Left lung (tissue), 4 donors: ENCODE measurements at regions not wholly inside any gene's neighbourhood (a gene's known extent, or its start where the extent isn't known, plus 50 kb on each side); places are given as distances from the start of the nearest gene placed in this dataset.

Experiments
- ATAC-seq: fragments of 200-7000 bp; cut with Tn5 transposase; one replicate; pipeline ENCODE4 v1.9.1; 2020; ENCODE audit warnings: moderate library complexity
- DNase-seq, 4 donors: peaks; one replicate each; pipeline ENCODE4 v3.0.0-alpha.2; 2013 to 2020
- H3K27ac ChIP-seq, 2 donors: fragments of 200-600 bp; sonication (generic) in 1 of 2; one replicate each; pipeline versions ENCODE4 v1.5.0 to v1.8.0; 2020 to 2021
- H3K27me3 ChIP-seq, 2 donors: fragments of 200-600 bp; sonication (generic) in 1 of 2; one replicate each; pipeline versions ENCODE4 v1.5.0 to v1.8.0; 2020 to 2021
- H3K36me3 ChIP-seq, 2 donors: fragments of 200-600 bp; sonication (generic) in 1 of 2; one replicate each; pipeline versions ENCODE4 v1.5.0 to v1.8.0; 2020 to 2021
- H3K4me1 ChIP-seq, 2 donors: fragments of 200-600 bp; one replicate each; pipeline ENCODE4 v1.8.0; 2021
- H3K4me3 ChIP-seq, 2 donors: fragments of 200-600 bp; sonication (generic) in 1 of 2; one replicate each; pipeline versions ENCODE4 v1.5.0 to v1.8.0; 2020 to 2021; ENCODE audit warnings: mild to moderate bottlenecking in 1 of 2
- H3K9me3 ChIP-seq, 2 donors: fragments of 200-600 bp; sonication (generic) in 1 of 2; one replicate each; pipeline versions ENCODE4 v1.5.0 to v1.8.0; 2020 to 2021
- intact Hi-C, 2 donors: fragments of 100-400 bp; cut with DNase I; formaldehyde crosslinking; loops; one replicate each; pipeline versions ENCODE4 v1.11.2 to v1.14.2; 2022
- TF ChIP-seq, protein P1 (sequence below), 2 donors: fragments of 200-600 bp; sonication (generic) in 1 of 2; IDR thresholded peaks; one replicate each; pipeline versions ENCODE4 v1.5.0 to v1.8.0; 2021; ENCODE audit warnings: antibody characterized with exemption in 2 of 2
- donor health status: DM: no; HTN: yes; CAD: no.
- donor health status: DM: no; HTN: no; CAD: no.

DNA sequence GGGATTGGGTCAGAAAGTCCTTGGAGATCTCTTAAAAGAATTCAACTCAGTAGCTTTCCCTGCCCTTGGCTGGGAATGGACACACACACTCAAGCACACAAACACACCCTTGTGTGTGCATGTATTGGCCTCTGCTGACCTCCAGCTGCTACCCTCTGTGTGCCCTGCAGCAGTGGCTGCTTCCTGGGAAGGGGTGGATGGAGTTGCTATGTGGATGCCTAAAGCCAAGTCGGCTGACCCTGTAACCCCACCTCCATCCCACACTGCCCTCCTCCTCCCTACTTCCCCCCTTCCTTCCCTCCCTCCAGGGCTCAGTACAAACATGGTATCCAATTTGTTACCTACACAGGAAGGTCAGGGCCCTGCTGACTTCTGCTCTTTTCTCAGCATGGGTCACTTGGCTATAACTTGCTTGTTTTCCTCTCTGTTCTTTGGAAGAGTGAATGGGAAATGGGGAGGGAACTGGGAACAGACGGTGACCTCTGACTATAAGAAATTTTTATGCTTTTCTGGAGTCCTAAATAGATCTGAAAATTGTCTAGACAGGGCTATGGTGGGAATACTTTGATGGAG is 351.6 kb upstream of the TBX3 start:
- intact Hi-C loops: no loop called here
- Histone ChIP-seq H3K27me3 (no peaks in the 10 kb centered on the region), H3K36me3 (no peaks in the 10 kb centered on the region), H3K27ac (no peak overlapping the region), H3K9me3 (no peaks in the 10 kb centered on the region), H3K4me1 (no peaks in the 10 kb centered on the region), H3K4me3 (no peak overlapping the region)
- TF ChIP-seq, protein P1, sequence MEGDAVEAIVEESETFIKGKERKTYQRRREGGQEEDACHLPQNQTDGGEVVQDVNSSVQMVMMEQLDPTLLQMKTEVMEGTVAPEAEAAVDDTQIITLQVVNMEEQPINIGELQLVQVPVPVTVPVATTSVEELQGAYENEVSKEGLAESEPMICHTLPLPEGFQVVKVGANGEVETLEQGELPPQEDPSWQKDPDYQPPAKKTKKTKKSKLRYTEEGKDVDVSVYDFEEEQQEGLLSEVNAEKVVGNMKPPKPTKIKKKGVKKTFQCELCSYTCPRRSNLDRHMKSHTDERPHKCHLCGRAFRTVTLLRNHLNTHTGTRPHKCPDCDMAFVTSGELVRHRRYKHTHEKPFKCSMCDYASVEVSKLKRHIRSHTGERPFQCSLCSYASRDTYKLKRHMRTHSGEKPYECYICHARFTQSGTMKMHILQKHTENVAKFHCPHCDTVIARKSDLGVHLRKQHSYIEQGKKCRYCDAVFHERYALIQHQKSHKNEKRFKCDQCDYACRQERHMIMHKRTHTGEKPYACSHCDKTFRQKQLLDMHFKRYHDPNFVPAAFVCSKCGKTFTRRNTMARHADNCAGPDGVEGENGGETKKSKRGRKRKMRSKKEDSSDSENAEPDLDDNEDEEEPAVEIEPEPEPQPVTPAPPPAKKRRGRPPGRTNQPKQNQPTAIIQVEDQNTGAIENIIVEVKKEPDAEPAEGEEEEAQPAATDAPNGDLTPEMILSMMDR (IDR thresholded peaks at IDR 0.05): no peak
- no peak for ATAC-seq
- DNase-seq: no peak

DNA sequence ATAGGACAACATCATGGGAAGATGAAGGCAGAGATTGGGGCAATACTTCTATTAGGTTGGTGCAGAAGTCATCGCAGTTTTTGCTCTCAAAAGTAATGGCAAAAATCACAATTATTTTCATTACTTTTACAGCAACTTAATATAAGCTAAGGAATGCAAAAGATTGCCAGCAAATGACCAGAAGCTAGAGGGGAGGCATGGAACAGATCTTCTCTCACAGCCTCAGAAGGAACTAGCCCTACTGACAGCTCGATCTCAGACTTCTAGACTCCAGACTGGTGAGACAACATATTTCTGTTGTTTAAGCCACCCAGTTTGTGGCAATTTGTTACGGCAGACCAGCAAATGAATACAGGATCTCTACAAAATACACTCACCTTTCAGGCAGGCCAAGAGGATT is 348.5 kb upstream of the TBX3 start:
- H3K27me3 ChIP-seq: no peaks in the 10 kb centered on the region
- no peak for DNase-seq
- no peak for ATAC-seq
- no peak overlapping the region for H3K27ac ChIP-seq
- no peaks in the 10 kb centered on the region for H3K36me3 ChIP-seq
- H3K9me3 ChIP-seq: no peaks in the 10 kb centered on the region
- intact Hi-C loops: no loop called here
- TF ChIP-seq, protein P1 (IDR thresholded peaks at IDR 0.05): no peak
- no peak overlapping the region for H3K4me3 ChIP-seq
- no peaks in the 10 kb centered on the region for H3K4me1 ChIP-seq

DNA sequence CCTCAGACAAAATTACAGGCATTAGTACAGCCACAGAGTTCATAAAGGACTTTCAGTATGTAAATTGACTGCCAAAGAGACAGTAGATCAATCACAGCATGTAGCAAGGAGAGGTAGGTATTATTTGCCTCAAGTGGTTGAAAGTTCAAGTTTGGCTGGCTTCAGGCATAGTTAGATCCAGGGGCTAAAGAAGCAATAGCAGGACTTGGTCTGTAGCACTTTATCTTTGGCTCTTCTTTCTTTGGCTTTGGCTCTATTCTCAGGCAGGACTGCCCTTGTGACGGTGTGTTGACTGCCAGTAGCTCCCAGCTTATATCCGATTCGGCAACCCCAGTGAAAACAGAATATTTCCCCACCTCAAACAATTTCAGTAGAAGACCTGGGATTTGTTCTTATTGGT is 346.0 kb upstream of the TBX3 start:
- no peak for ATAC-seq
- Histone ChIP-seq H3K36me3 (no peaks in the 10 kb centered on the region), H3K4me1 (no peaks in the 10 kb centered on the region), H3K27me3 (no peaks in the 10 kb centered on the region), H3K27ac (no peak overlapping the region), H3K9me3 (no peaks in the 10 kb centered on the region), H3K4me3 (no peak overlapping the region)
- TF ChIP-seq, protein P1 (IDR thresholded peaks at IDR 0.05): no peak
- no peak for DNase-seq
- intact Hi-C loops: no loop called here

DNA sequence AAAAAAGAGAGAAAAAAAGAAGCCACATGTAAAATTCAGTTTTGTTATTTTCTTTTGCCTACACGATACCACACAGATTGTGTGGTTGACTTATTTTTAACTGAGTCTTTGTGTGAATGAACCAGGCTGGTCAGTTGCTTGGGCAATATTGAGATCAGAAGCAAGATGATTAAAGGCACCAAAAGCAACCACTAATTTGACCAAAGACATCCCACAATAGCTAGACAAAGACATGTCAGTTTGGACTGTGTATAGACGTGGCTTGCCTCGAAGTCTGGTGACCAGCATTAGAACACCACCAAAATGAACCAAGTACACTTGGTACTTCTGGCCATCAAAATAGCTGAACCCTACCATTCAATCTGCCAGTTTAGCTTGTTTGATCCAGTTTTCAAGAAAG is 340.6 kb upstream of the TBX3 start:
- Histone ChIP-seq H3K4me1 (no peaks in the 10 kb centered on the region), H3K27ac (no peak overlapping the region), H3K27me3 (no peaks in the 10 kb centered on the region), H3K4me3 (no peak overlapping the region), H3K9me3 (peaks cover 0 to 7% of the 10 kb centered on the region in 2 donors), H3K36me3 (no peaks in the 10 kb centered on the region)
- TF ChIP-seq, protein P1 (IDR thresholded peaks at IDR 0.05): no peak
- intact Hi-C loops: no loop called here
- DNase-seq (no peak), ATAC-seq (no peak)

DNA sequence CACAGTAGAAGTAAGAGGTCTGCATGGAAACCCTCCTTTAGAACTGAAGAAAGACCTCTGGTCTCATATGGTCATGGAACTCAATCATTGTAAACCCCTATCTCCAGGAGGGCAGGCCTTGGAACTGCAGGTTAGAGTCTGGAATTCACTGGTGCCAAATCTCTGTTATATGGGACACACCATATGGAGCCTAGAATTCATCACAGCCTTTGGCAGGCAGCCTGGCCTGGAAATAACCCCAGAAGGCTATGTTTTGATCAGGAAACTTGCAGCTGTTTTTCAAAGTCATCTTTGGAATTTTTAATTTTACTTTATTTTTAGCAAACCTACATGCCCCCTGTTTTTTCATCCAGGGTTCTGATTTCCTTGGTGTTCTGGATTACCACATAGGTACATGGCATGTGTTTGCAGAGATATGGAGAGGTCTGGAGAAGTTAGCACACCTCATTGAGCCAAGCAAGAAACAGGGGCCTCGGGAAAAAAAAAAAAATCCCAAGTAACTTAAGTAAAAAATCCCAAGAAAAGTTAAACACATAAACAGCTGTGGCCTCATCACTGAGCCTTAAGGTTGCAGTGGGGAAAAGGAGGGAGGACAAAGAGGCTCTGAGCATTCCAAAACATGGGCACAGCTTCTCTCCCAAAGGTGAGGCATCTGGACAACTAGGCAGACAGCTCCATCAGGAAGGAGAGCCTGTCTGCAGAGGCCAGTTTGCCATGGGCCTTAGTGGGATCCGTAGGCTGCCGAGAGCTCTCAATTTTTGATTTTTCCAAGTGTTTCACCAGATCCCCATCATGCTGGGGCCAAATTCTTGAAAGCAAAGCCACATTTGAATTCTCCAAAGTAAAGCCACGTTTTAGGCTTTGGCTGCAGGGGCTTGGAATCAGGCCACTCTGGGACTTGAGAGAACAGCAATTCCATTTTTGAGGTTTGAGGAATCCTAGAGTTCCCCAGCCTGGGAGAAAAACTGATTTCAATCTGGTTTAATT is 339.6 kb upstream of the TBX3 start:
- ATAC-seq (no peak), DNase-seq (peak in 2 of 4 donors; percentile 72 to 83)
- TF ChIP-seq, protein P1 (IDR thresholded peaks at IDR 0.05): no peak
- H3K4me1 ChIP-seq: no peaks in the 10 kb centered on the region
- H3K4me3 ChIP-seq: no peak overlapping the region
- H3K27me3 ChIP-seq: no peaks in the 10 kb centered on the region
- no peak overlapping the region for H3K27ac ChIP-seq
- H3K36me3 ChIP-seq: no peaks in the 10 kb centered on the region
- H3K9me3 ChIP-seq: peaks cover 0 to 13% of the 10 kb centered on the region in 2 donors
- intact Hi-C loops: no loop called here
